NCI-H1694 (cell line): ENCODE measurements at regions not wholly inside any gene's neighbourhood (a gene's known extent, or its start where the extent isn't known, plus 50 kb on each side); places are given as distances from the start of the nearest gene placed in this dataset.
"Not testable (repeated sequence)": the region's sequence is repeated elsewhere in the genome, so short reads cannot be mapped to it uniquely, and the experiment has no call there.

Experiments used
- DNase-seq: peaks from one replicate; lab custom pipeline; 2025; lab: John Stamatoyannopoulos, UW

- no peak for DNase-seq
Measured at GRCh38 chr4:115655626-115656025, 542.2 kb upstream of the NDST4 start.

GRCh38 chr4:115648786-115649185 lies 535.4 kb upstream of the NDST4 start:
- no peak for DNase-seq

GRCh38 chr4:115629270-115629669 lies 515.9 kb upstream of the NDST4 start:
- DNase-seq: no peak

GRCh38 chr4:115609631-115610030 lies 496.2 kb upstream of the NDST4 start:
- no peak for DNase-seq

- no peak for DNase-seq
Measured at GRCh38 chr4:115607311-115607710, 493.9 kb upstream of the NDST4 start.

- no peak for DNase-seq
Measured at GRCh38 chr4:115596265-115597001, 483.0 kb upstream of the NDST4 start.

GRCh38 chr4:115580901-115581300 lies 467.5 kb upstream of the NDST4 start:
- DNase-seq: no peak

- DNase-seq: no peak
Measured at GRCh38 chr4:115575851-115576250, 462.4 kb upstream of the NDST4 start.

- no peak for DNase-seq
Measured at GRCh38 chr4:115562506-115562905, 449.1 kb upstream of the NDST4 start.

- DNase-seq: no peak
Measured at GRCh38 chr4:115548123-115548522, 434.7 kb upstream of the NDST4 start.

- DNase-seq: no peak
Measured at GRCh38 chr4:115537387-115537786, 424.0 kb upstream of the NDST4 start.

- no peak for DNase-seq
Measured at GRCh38 chr4:115529126-115529525, 415.7 kb upstream of the NDST4 start.

- DNase-seq: not testable (repeated sequence)
Measured at GRCh38 chr4:115519476-115519875, 406.1 kb upstream of the NDST4 start.

- DNase-seq: no peak
Measured at GRCh38 chr4:115515772-115516171, 402.4 kb upstream of the NDST4 start.

- no peak for DNase-seq
Measured at GRCh38 chr4:115515366-115515765, 401.9 kb upstream of the NDST4 start.

GRCh38 chr4:115514675-115515074 lies 401.3 kb upstream of the NDST4 start:
- no peak for DNase-seq

GRCh38 chr4:115505326-115505725 lies 391.9 kb upstream of the NDST4 start:
- DNase-seq: no peak

GRCh38 chr4:115501656-115502055 lies 388.2 kb upstream of the NDST4 start:
- no peak for DNase-seq

GRCh38 chr4:115493770-115494169 lies 380.4 kb upstream of the NDST4 start:
- not testable (repeated sequence) for DNase-seq

GRCh38 chr4:115491686-115492085 lies 378.3 kb upstream of the NDST4 start:
- DNase-seq: no peak

GRCh38 chr4:115489279-115489678 lies 375.9 kb upstream of the NDST4 start:
- DNase-seq: no peak

GRCh38 chr4:115485402-115485801 lies 372.0 kb upstream of the NDST4 start:
- no peak for DNase-seq

- DNase-seq: no peak
Measured at GRCh38 chr4:115484479-115484878, 371.1 kb upstream of the NDST4 start.

GRCh38 chr4:115470763-115471162 lies 357.3 kb upstream of the NDST4 start:
- DNase-seq: no peak
